Adrenal gland (tissue), 9 donors: ENCODE measurements at regions not wholly inside any gene's neighbourhood (a gene's known extent, or its start where the extent isn't known, plus 50 kb on each side); places are given as distances from the start of the nearest gene placed in this dataset.

ENCODE experiments used
- DNase-seq, 7 donors: peaks; one replicate each; pipeline ENCODE4 v3.0.0-alpha.2; 2019 to 2020
- H3K27ac ChIP-seq, 5 donors: fragments of 200-600 bp; sonication (generic) in 4 of 5; 1 replicate in 3 of 5; 2 replicates in 2 of 5; pipeline versions ENCODE4 v1.5.1 to v1.8.0; 2016 to 2020; ENCODE audit warnings: mild to moderate bottlenecking in 1 of 5
- H3K27me3 ChIP-seq: fragments of 200-600 bp; 2 replicates; pipeline ENCODE4 v1.8.0; 2021
- H3K36me3 ChIP-seq, 2 donors: fragments of 200-600 bp; replicated peaks in 1 of 2; 1 replicate in 1 of 2; 2 replicates in 1 of 2; pipeline versions ENCODE4 v1.5.1 to v1.8.0; 2018 to 2022
- H3K4me1 ChIP-seq, 2 donors: fragments of 200-600 bp; replicated peaks in 1 of 2; 1 replicate in 1 of 2; 2 replicates in 1 of 2; pipeline versions ENCODE4 v1.5.1 to v1.8.0; 2018 to 2021
- H3K4me3 ChIP-seq, 4 donors: fragments of 200-600 bp; sonication (generic) in 3 of 4; one replicate each; pipeline ENCODE4 v1.5.1; 2016 to 2018
- H3K9me3 ChIP-seq, 3 donors: fragments of 200-600 bp; sonication (generic) in 1 of 3; replicated peaks in 1 of 3; 1 replicate in 2 of 3; 2 replicates in 1 of 3; pipeline versions ENCODE4 v1.5.1 to v1.8.0; 2016 to 2021
- CTCF ChIP-seq, 6 experiments: fragments of 450-650 bp in 4 of 6; fragments of 200-600 bp in 2 of 6; sonication (generic) in 1 of 6; IDR thresholded peaks; 1 replicate in 5 of 6; 2 replicates in 1 of 6; pipeline versions ENCODE4 v1.5.1 to v1.8.0; 2016 to 2021; ENCODE audit warnings: antibody characterized with exemption in 6 of 6, mild to moderate bottlenecking in 2 of 6, moderate library complexity in 1 of 6
- POLR2A ChIP-seq, 2 donors: fragments of 450-650 bp; IDR thresholded peaks; one replicate each; pipeline ENCODE4 v1.6.1; 2017; ENCODE audit warnings: antibody characterized with exemption in 2 of 2, mild to moderate bottlenecking in 2 of 2, moderate library complexity in 1 of 2
- WGBS, 4 donors: extraction: QIAGEN DNeasy Blood & Tissue Kit in 2 of 4; methylation state at CpG; one replicate each; pipeline versions ENCODE4 v1.1.5 to v1.1.7; 2013 to 2017; 5-methylcytosine and 5-hydroxymethylcytosine counted together
- intact Hi-C, 2 donors: fragments of 100-400 bp; cut with DNase I; formaldehyde crosslinking; loops; one replicate each; pipeline versions ENCODE4 v1.14.1 to v1.15.0; 2022 to 2023
- donor health status: healthy with polysubstance abuse.
- donor health status: Bipolar disorder and iron deficiency.
- donor health status: DM: yes; HTN: yes; CAD: no.
- donor health status: DM: no; HTN: no; CAD: no.
- donor health status: DM: no; HTN: no; CAD: no.

- no peak for DNase-seq
- H3K4me3 ChIP-seq: no peak overlapping the region
- no peak overlapping the region for H3K27ac ChIP-seq
- no peaks in the 10 kb centered on the region for H3K9me3 ChIP-seq
- H3K27me3 ChIP-seq: no peaks in the 10 kb centered on the region
- intact Hi-C loops: no loop called here
- WGBS, 4 donors: 64 to 81% (median 67%) methylated on average over 4 to 5 of the region's 5 CpGs
- TF ChIP-seq CTCF (IDR thresholded peaks at IDR 0.05) (no peak), POLR2A (IDR thresholded peaks at IDR 0.05) (no peak)
- H3K36me3 ChIP-seq: no peaks in the 10 kb centered on the region
- H3K4me1 ChIP-seq: peaks cover 0 to 12% of the 10 kb centered on the region in 2 donors
These were observed 89.0 kb upstream of the TCERG1L start for GRCh38 chr10:131400513-131400912.

- WGBS, 4 donors: 69 to 80% (median 77%) methylated on average over 21 to 36 of the region's 36 CpGs
- Histone ChIP-seq H3K27ac (no peak overlapping the region), H3K9me3 (no peaks in the 10 kb centered on the region), H3K36me3 (no peaks in the 10 kb centered on the region), H3K4me1 (no peaks in the 10 kb centered on the region), H3K27me3 (no peaks in the 10 kb centered on the region), H3K4me3 (no peak overlapping the region)
- intact Hi-C loops: no loop called here
- no peak for DNase-seq
- TF ChIP-seq CTCF (IDR thresholded peaks at IDR 0.05) (no peak), POLR2A (IDR thresholded peaks at IDR 0.05) (no peak)
These were observed 91.5 kb upstream of the TCERG1L start for GRCh38 chr10:131402771-131403650.

- WGBS, 4 donors: 64 to 100% (median 80%) methylated on average over 3 to 7 of the region's 7 CpGs
- Histone ChIP-seq H3K27me3 (no peaks in the 10 kb centered on the region), H3K9me3 (no peaks in the 10 kb centered on the region), H3K4me3 (no peak overlapping the region), H3K36me3 (no peaks in the 10 kb centered on the region), H3K27ac (no peak overlapping the region), H3K4me1 (no peaks in the 10 kb centered on the region)
- intact Hi-C loops: no loop called here
- TF ChIP-seq CTCF (IDR thresholded peaks at IDR 0.05): no peak
- TF ChIP-seq POLR2A (IDR thresholded peaks at IDR 0.05): no peak
- DNase-seq: no peak
These were observed 92.4 kb upstream of the TCERG1L start for GRCh38 chr10:131403936-131404335.

GRCh38 chr10:131404886-131405285 lies 93.4 kb upstream of the TCERG1L start:
- DNase-seq: no peak
- Histone ChIP-seq H3K27ac (no peak overlapping the region), H3K9me3 (no peaks in the 10 kb centered on the region), H3K4me1 (no peaks in the 10 kb centered on the region), H3K27me3 (no peaks in the 10 kb centered on the region), H3K36me3 (no peaks in the 10 kb centered on the region), H3K4me3 (no peak overlapping the region)
- TF ChIP-seq POLR2A (IDR thresholded peaks at IDR 0.05): no peak
- no peak for TF ChIP-seq CTCF (IDR thresholded peaks at IDR 0.05)
- WGBS, 4 donors: 85 to 97% (median 92%) methylated on average over 9 to 10 of the region's 10 CpGs
- intact Hi-C loops: no loop called here
